Transverse colon (tissue), 4 donors: ENCODE measurements at regions not wholly inside any gene's neighbourhood (a gene's known extent, or its start where the extent isn't known, plus 50 kb on each side); places are given as distances from the start of the nearest gene placed in this dataset.

Source experiments
- DNase-seq: peaks from one replicate; pipeline ENCODE4 v3.0.0-alpha.2; 2019
- H3K27ac ChIP-seq, 4 donors: fragments of 200-600 bp; sonication (generic); 2 replicates each; pipeline ENCODE4 v1.5.1; 2016 to 2018; ENCODE audit warnings: inconsistent platforms in 4 of 4
- H3K27me3 ChIP-seq: fragments of 200-600 bp; sonication (generic); 2 replicates; pipeline ENCODE4 v1.5.1; 2017; ENCODE audit warnings: inconsistent platforms
- H3K36me3 ChIP-seq, 4 donors: fragments of 200-600 bp; sonication (generic); 2 replicates each; pipeline ENCODE4 v1.5.1; 2017 to 2019; ENCODE audit warnings: inconsistent platforms in 4 of 4
- H3K4me1 ChIP-seq, 4 donors: fragments of 200-600 bp; sonication (generic); 2 replicates each; pipeline ENCODE4 v1.5.1; 2017 to 2020; ENCODE audit warnings: inconsistent platforms in 4 of 4
- H3K4me3 ChIP-seq, 4 donors: fragments of 200-600 bp; sonication (generic); 1 replicate in 1 of 4; 2 replicates in 3 of 4; pipeline versions ENCODE4 v1.5.1 to v1.6.1; 2017 to 2019; ENCODE audit warnings: inconsistent platforms in 4 of 4
- H3K9me3 ChIP-seq, 2 donors: fragments of 200-600 bp; sonication (generic); 2 replicates each; pipeline ENCODE4 v1.5.1; 2017 to 2019; ENCODE audit warnings: inconsistent platforms in 2 of 2
- CTCF ChIP-seq, 5 experiments: fragments of 200-600 bp in 3 of 5; fragments of 450-650 bp in 2 of 5; sonication (generic) in 3 of 5; IDR thresholded peaks; 1 replicate in 2 of 5; 2 replicates in 3 of 5; pipeline ENCODE4 v1.5.1; 2016 to 2017; ENCODE audit warnings: antibody characterized with exemption in 5 of 5, inconsistent platforms in 3 of 5, mild to moderate bottlenecking in 2 of 5, moderate library complexity in 1 of 5
- EP300 ChIP-seq: sonication (generic); formaldehyde crosslinking; IDR thresholded peaks from one replicate; pipeline ENCODE4 v1.6.1; 2017; ENCODE audit warnings: antibody characterized with exemption, low read depth
- POLR2A ChIP-seq: fragments of 450-650 bp; IDR thresholded peaks from one replicate; pipeline ENCODE4 v1.6.1; 2016; ENCODE audit warnings: antibody characterized with exemption, mild to moderate bottlenecking, moderate library complexity
- POLR2AphosphoS5 ChIP-seq, 3 donors: sonication (generic); formaldehyde crosslinking; IDR thresholded peaks; one replicate each; pipeline ENCODE4 v1.6.1; 2016; ENCODE audit warnings: antibody characterized with exemption in 3 of 3
- WGBS, 2 donors: methylation state at CpG; one replicate each; pipeline ENCODE4 v1.1.5; 2018; ENCODE audit warnings: low coverage in 1 of 2; 5-methylcytosine and 5-hydroxymethylcytosine counted together
- in situ Hi-C, 4 donors: fragments of 200-750 bp; cut with MboI; loops; one replicate each; pipeline versions ENCODE4 v1.15.0 to v1.15.1; 2017; ENCODE audit warnings: low sequenced_read_pairs in 3 of 4, low pct_ligation_motif_present in 1 of 4, low pct_unique_long_range_greater_than_20kb in 1 of 4
- intact Hi-C: fragments of 100-400 bp; cut with DNase I; formaldehyde crosslinking; loops from one replicate; pipeline ENCODE4 v1.15.1; 2023; ENCODE audit warnings: low total_unique reads

- intact Hi-C loops = no loop called here
Measured at GRCh38 chr12:64950711-64951298, 126.4 kb downstream of the TBC1D30 start.

GRCh38 chr12:64951944-64952343 lies 127.5 kb downstream of the TBC1D30 start:
- no peaks in the 10 kb centered on the region for H3K27me3 ChIP-seq
- H3K27ac ChIP-seq = no peak overlapping the region
- WGBS, 2 donors = 26 to 56% methylated on average over 1 of the region's 1 CpG
- in situ Hi-C loops (no loop called here), intact Hi-C loops (no loop called here)
- H3K4me3 ChIP-seq = no peak overlapping the region
- TF ChIP-seq EP300 (no peak), POLR2AphosphoS5 (IDR thresholded peaks at IDR 0.05) (no peak), POLR2A (no peak), CTCF (IDR thresholded peaks at IDR 0.05) (no peak)
- H3K4me1 ChIP-seq = no peaks in the 10 kb centered on the region
- H3K36me3 ChIP-seq = no peaks in the 10 kb centered on the region
- no peak for DNase-seq
- no peaks in the 10 kb centered on the region for H3K9me3 ChIP-seq

More at GRCh38 chr12:64950711-64951298, 126.4 kb downstream of the TBC1D30 start:
- Histone ChIP-seq H3K36me3 (no peaks in the 10 kb centered on the region), H3K9me3 (no peaks in the 10 kb centered on the region), H3K27ac (no peak overlapping the region), H3K4me3 (no peak overlapping the region), H3K27me3 (no peaks in the 10 kb centered on the region), H3K4me1 (peaks cover 0 to 10% (median 0%) of the 10 kb centered on the region in 4 donors)
- TF ChIP-seq POLR2AphosphoS5 (IDR thresholded peaks at IDR 0.05) = no peak
- TF ChIP-seq CTCF (IDR thresholded peaks at IDR 0.05) = no peak
- no peak for TF ChIP-seq EP300
- TF ChIP-seq POLR2A = no peak
- WGBS, 2 donors = 49 to 58% methylated on average over 3 of the region's 3 CpGs
- no peak for DNase-seq
- in situ Hi-C loops = no loop called here

- Histone ChIP-seq H3K4me1 (no peaks in the 10 kb centered on the region), H3K9me3 (no peaks in the 10 kb centered on the region), H3K27me3 (no peaks in the 10 kb centered on the region), H3K4me3 (no peak overlapping the region), H3K27ac (no peak overlapping the region), H3K36me3 (no peaks in the 10 kb centered on the region)
- no peak for DNase-seq
- intact Hi-C loops (loop anchor here (1.0 kb wide), 1 partner anchor 26 kb away; no protein-coding TSS in a partner anchor), in situ Hi-C loops (no loop called here)
- no peak for TF ChIP-seq POLR2A
Measured at GRCh38 chr12:64955746-64956145, 131.3 kb downstream of the TBC1D30 start.

GRCh38 chr12:64965920-64966319 lies 141.5 kb downstream of the TBC1D30 start:
- no peak overlapping the region for H3K4me3 ChIP-seq
- H3K9me3 ChIP-seq = no peaks in the 10 kb centered on the region
- in situ Hi-C loops (no loop called here), intact Hi-C loops (no loop called here)
- H3K27me3 ChIP-seq = peaks cover 4% of the 10 kb centered on the region
- no peak for TF ChIP-seq POLR2AphosphoS5 (IDR thresholded peaks at IDR 0.05)
- no peak for TF ChIP-seq POLR2A
- TF ChIP-seq CTCF (IDR thresholded peaks at IDR 0.05) = no peak
- TF ChIP-seq EP300 = no peak
- H3K27ac ChIP-seq = no peak overlapping the region
- 69% methylated on average over 2 of the region's 2 CpGs; no CpG with 5 or more reads in 1 of the 2 donors for WGBS, 2 donors
- H3K4me1 ChIP-seq = no peaks in the 10 kb centered on the region
- no peak for DNase-seq
- no peaks in the 10 kb centered on the region for H3K36me3 ChIP-seq
